Breast epithelium (tissue), 3 donors: ENCODE measurements at regions not wholly inside any gene's neighbourhood (a gene's known extent, or its start where the extent isn't known, plus 50 kb on each side); places are given as distances from the start of the nearest gene placed in this dataset.

Experiments
- CTCF ChIP-seq, 3 donors: fragments of 450-650 bp; IDR thresholded peaks; one replicate each; pipeline ENCODE4 v1.5.1; 2016 to 2017; ENCODE audit warnings: antibody characterized with exemption in 3 of 3, mild to moderate bottlenecking in 3 of 3, moderate library complexity in 3 of 3
- POLR2A ChIP-seq: fragments of 450-650 bp; IDR thresholded peaks from one replicate; pipeline ENCODE4 v1.6.1; 2016; ENCODE audit warnings: antibody characterized with exemption, mild to moderate bottlenecking, moderate library complexity

GRCh38 chr19:32196690-32197420 lies 148.6 kb upstream of the ZNF507 start:
- TF ChIP-seq CTCF (IDR thresholded peaks at IDR 0.05), result no peak
- no peak for TF ChIP-seq POLR2A
